ENCODE measurements at regions not wholly inside any gene's neighbourhood (a gene's known extent, or its start where the extent isn't known, plus 50 kb on each side); places are given as distances from the start of the nearest gene placed in this dataset.
"Not testable (repeated sequence)": the region's sequence is repeated elsewhere in the genome, so short reads cannot be mapped to it uniquely, and the experiment has no call there.

- no peak overlapping the region for H3K9ac ChIP-seq (ENCODE audit: low read length)
- no peaks in the 10 kb centered on the region for H4K20me1 ChIP-seq (ENCODE audit: insufficient read depth, low read length)
- H3K9me3 ChIP-seq (ENCODE audit: low read length), result no peaks in the 10 kb centered on the region
- H2AFZ ChIP-seq (ENCODE audit: low read length), result no peak overlapping the region
- no peak for TF ChIP-seq CTCF (IDR thresholded peaks at IDR 0.05; ENCODE audit: low read length)
- TF ChIP-seq EZH2 (IDR thresholded peaks at IDR 0.05; ENCODE audit: borderline replicate concordance, low read length), result no peak
- no peak overlapping the region for H3K4me2 ChIP-seq (ENCODE audit: low read length)
- H3K4me3 ChIP-seq (ENCODE audit: low read depth, low read length, poor library complexity, severe bottlenecking), result no peak overlapping the region
- H3K4me1 ChIP-seq (ENCODE audit: insufficient read depth, low read length, severe bottlenecking), result no peaks in the 10 kb centered on the region
- H3K36me3 ChIP-seq (ENCODE audit: insufficient read depth, low read length), result no peaks in the 10 kb centered on the region
- H3F3A ChIP-seq (ENCODE audit: insufficient read depth, low read length), result no peaks in the 10 kb centered on the region
- no peak overlapping the region for H3K27ac ChIP-seq (ENCODE audit: low read depth, low read length, poor library complexity, severe bottlenecking)
- H3K79me2 ChIP-seq (ENCODE audit: insufficient read depth, low read length), result no peaks in the 10 kb centered on the region
- H3K9me2 ChIP-seq (ENCODE audit: low read depth, low read length), result no peaks in the 10 kb centered on the region
- no peaks in the 10 kb centered on the region for H3K27me3 ChIP-seq (ENCODE audit: insufficient read depth, low read length)
Measured at GRCh38 chr6:144372611-144373594, 87.8 kb downstream of the UTRN start.

- not testable (repeated sequence) for H3K9me2 ChIP-seq (ENCODE audit: low read depth, low read length); H3K36me3 ChIP-seq (ENCODE audit: insufficient read depth, low read length); H3K79me2 ChIP-seq (ENCODE audit: insufficient read depth, low read length); H3K27me3 ChIP-seq (ENCODE audit: insufficient read depth, low read length); H3K4me1 ChIP-seq (ENCODE audit: insufficient read depth, low read length, severe bottlenecking); H4K20me1 ChIP-seq (ENCODE audit: insufficient read depth, low read length); H3K9me3 ChIP-seq (ENCODE audit: low read length); H3K9ac ChIP-seq (ENCODE audit: low read length); H3K27ac ChIP-seq (ENCODE audit: low read depth, low read length, poor library complexity, severe bottlenecking); H3K4me3 ChIP-seq (ENCODE audit: low read depth, low read length, poor library complexity, severe bottlenecking); H2AFZ ChIP-seq (ENCODE audit: low read length); H3F3A ChIP-seq (ENCODE audit: insufficient read depth, low read length); H3K4me2 ChIP-seq (ENCODE audit: low read length)
Measured at GRCh38 chr6:144374525-144374924, 89.4 kb downstream of the UTRN start.

GRCh38 chr6:144377586-144378210 is 92.6 kb downstream of the UTRN start:
- H3K9me2 ChIP-seq (ENCODE audit: low read depth, low read length), result no peaks in the 10 kb centered on the region
- H3K27me3 ChIP-seq (ENCODE audit: insufficient read depth, low read length), result no peaks in the 10 kb centered on the region
- no peak overlapping the region for H3K4me2 ChIP-seq (ENCODE audit: low read length)
- H3K9me3 ChIP-seq (ENCODE audit: low read length), result 0 out of 2 replicates have a peak, but pooled peaks cover 2% of the 10 kb centered on the region
- H3F3A ChIP-seq (ENCODE audit: insufficient read depth, low read length), result no peaks in the 10 kb centered on the region
- no peak overlapping the region for H3K4me3 ChIP-seq (ENCODE audit: low read depth, low read length, poor library complexity, severe bottlenecking)
- TF ChIP-seq CTCF (IDR thresholded peaks at IDR 0.05; ENCODE audit: low read length), result no peak
- TF ChIP-seq EZH2 (IDR thresholded peaks at IDR 0.05; ENCODE audit: borderline replicate concordance, low read length), result no peak
- no peaks in the 10 kb centered on the region for H3K36me3 ChIP-seq (ENCODE audit: insufficient read depth, low read length)
- H2AFZ ChIP-seq (ENCODE audit: low read length), result no peak overlapping the region
- no peaks in the 10 kb centered on the region for H4K20me1 ChIP-seq (ENCODE audit: insufficient read depth, low read length)
- no peaks in the 10 kb centered on the region for H3K79me2 ChIP-seq (ENCODE audit: insufficient read depth, low read length)
- H3K9ac ChIP-seq (ENCODE audit: low read length), result no peak overlapping the region
- H3K27ac ChIP-seq (ENCODE audit: low read depth, low read length, poor library complexity, severe bottlenecking), result no peak overlapping the region
- H3K4me1 ChIP-seq (ENCODE audit: insufficient read depth, low read length, severe bottlenecking), result no peaks in the 10 kb centered on the region

Data from OCI-LY1 (cell line).